GM06990 (cell line): ENCODE measurements at regions not wholly inside any gene's neighbourhood (a gene's known extent, or its start where the extent isn't known, plus 50 kb on each side); places are given as distances from the start of the nearest gene placed in this dataset.

Experiments
- DNase-seq: peaks from one replicate; pipeline ENCODE4 v3.0.0-alpha.2; 2011; ENCODE audit not compliant: insufficient read length; ENCODE audit errors: extremely low read depth
- H3K27me3 ChIP-seq: replicated peaks from 2 replicates; pipeline ENCODE4 v1.6.0; 2011; ENCODE audit warnings: low read length; ENCODE audit not compliant: control insufficient read depth, insufficient read depth
- H3K36me3 ChIP-seq: 2 replicates; pipeline ENCODE4 v1.5.1; 2011; ENCODE audit warnings: low read length; ENCODE audit not compliant: control insufficient read depth, insufficient read depth
- H3K4me3 ChIP-seq: replicated peaks from 2 replicates; pipeline ENCODE4 v1.5.1; 2011; ENCODE audit warnings: low read depth, mild to moderate bottlenecking, control low read depth, low read length
- CTCF ChIP-seq: IDR thresholded peaks from 2 replicates; pipeline ENCODE4 v1.5.1; 2011; ENCODE audit warnings: low read length, control low read depth, mild to moderate bottlenecking, inconsistent platforms; ENCODE audit not compliant: insufficient read depth, poor library complexity, severe bottlenecking

- no peaks in the 10 kb centered on the region for H3K27me3 ChIP-seq
- H3K4me3 ChIP-seq: no peak overlapping the region
- TF ChIP-seq CTCF: no peak
- no peak for DNase-seq
- no peaks in the 10 kb centered on the region for H3K36me3 ChIP-seq
These were observed 205.4 kb upstream of the ITM2A start for GRCh38 chrX:79572566-79572965.

GRCh38 chrX:79570524-79571240 lies 203.5 kb upstream of the ITM2A start:
- H3K4me3 ChIP-seq: no peak overlapping the region
- H3K36me3 ChIP-seq: no peaks in the 10 kb centered on the region
- H3K27me3 ChIP-seq: no peaks in the 10 kb centered on the region
- TF ChIP-seq CTCF: no peak
- no peak for DNase-seq

GRCh38 chrX:79568309-79568708 lies 201.2 kb upstream of the ITM2A start:
- no peak for DNase-seq
- TF ChIP-seq CTCF: no peak
- no peaks in the 10 kb centered on the region for H3K36me3 ChIP-seq
- H3K4me3 ChIP-seq: no peak overlapping the region
- H3K27me3 ChIP-seq: no peaks in the 10 kb centered on the region

- Histone ChIP-seq H3K27me3 (no peaks in the 10 kb centered on the region), H3K36me3 (no peaks in the 10 kb centered on the region), H3K4me3 (no peak overlapping the region)
- DNase-seq: no peak
- TF ChIP-seq CTCF: no peak
These were observed 197.2 kb upstream of the ITM2A start for GRCh38 chrX:79564362-79564761.

DNA sequence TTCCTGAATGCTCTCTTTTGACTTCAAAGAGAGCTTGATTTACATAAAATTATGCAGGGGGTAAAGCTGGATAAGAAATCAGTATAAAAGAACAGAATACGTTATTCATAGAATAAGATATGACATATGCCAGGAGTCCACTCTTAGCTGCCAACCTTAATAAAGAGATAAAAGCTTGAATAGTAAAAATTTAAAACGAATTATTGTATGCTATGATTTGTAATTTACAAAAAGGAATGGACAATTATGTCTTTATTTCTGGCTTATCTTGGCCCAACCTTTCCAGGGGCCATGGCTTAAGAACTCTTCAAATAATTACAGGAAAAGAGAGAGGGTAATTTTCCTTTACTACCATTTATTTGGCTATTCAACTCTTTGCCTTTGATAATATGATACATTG lies 192.2 kb upstream of the ITM2A start:
- Histone ChIP-seq H3K27me3 (no peaks in the 10 kb centered on the region), H3K36me3 (no peaks in the 10 kb centered on the region), H3K4me3 (no peak overlapping the region)
- no peak for TF ChIP-seq CTCF
- DNase-seq: no peak

GRCh38 chrX:79557212-79557611 lies 190.1 kb upstream of the ITM2A start:
- Histone ChIP-seq H3K36me3 (no peaks in the 10 kb centered on the region), H3K4me3 (no peak overlapping the region), H3K27me3 (no peaks in the 10 kb centered on the region)
- no peak for TF ChIP-seq CTCF
- no peak for DNase-seq
